Heart left ventricle (tissue), 16 donors: ENCODE measurements at regions not wholly inside any gene's neighbourhood (a gene's known extent, or its start where the extent isn't known, plus 50 kb on each side); places are given as distances from the start of the nearest gene placed in this dataset.

Source experiments
- ATAC-seq, 4 donors: fragments of 200-7000 bp; cut with Tn5 transposase; one replicate each; pipeline ENCODE4 v1.9.1; 2020 to 2022; ENCODE audit warnings: moderate library complexity in 4 of 4, mild to moderate bottlenecking in 3 of 4, moderate number of reproducible peaks in 1 of 4
- DNase-seq, 5 donors: peaks; one replicate each; pipeline ENCODE4 v3.0.0-alpha.2; 2020
- H3K27ac ChIP-seq, 12 donors: fragments of 200-600 bp; sonication (generic) in 4 of 12; one replicate each; pipeline versions ENCODE4 v1.5.0 to v1.8.0; 2016 to 2022; ENCODE audit warnings: mild to moderate bottlenecking in 2 of 12
- H3K27me3 ChIP-seq, 9 donors: fragments of 200-600 bp; sonication (generic) in 2 of 9; one replicate each; pipeline versions ENCODE4 v1.5.1 to v1.8.0; 2016 to 2022; ENCODE audit warnings: mild to moderate bottlenecking in 3 of 9
- H3K36me3 ChIP-seq, 9 donors: fragments of 200-600 bp; sonication (generic) in 2 of 9; one replicate each; pipeline versions ENCODE4 v1.5.0 to v1.8.0; 2018 to 2022; ENCODE audit warnings: mild to moderate bottlenecking in 2 of 9
- H3K4me1 ChIP-seq, 12 donors: fragments of 200-600 bp; sonication (generic) in 4 of 12; one replicate each; pipeline versions ENCODE4 v1.5.0 to v1.8.0; 2016 to 2022; ENCODE audit warnings: mild to moderate bottlenecking in 3 of 12
- H3K4me3 ChIP-seq, 12 donors: fragments of 200-600 bp; sonication (generic) in 4 of 12; one replicate each; pipeline versions ENCODE4 v1.5.0 to v1.8.0; 2017 to 2022; ENCODE audit warnings: mild to moderate bottlenecking in 9 of 12, moderate library complexity in 4 of 12
- H3K9me3 ChIP-seq, 12 donors: fragments of 200-600 bp; sonication (generic) in 4 of 12; one replicate each; pipeline versions ENCODE4 v1.5.0 to v1.8.0; 2016 to 2022; ENCODE audit warnings: mild to moderate bottlenecking in 1 of 12
- POLR2A ChIP-seq, 2 donors: fragments of 450-650 bp; IDR thresholded peaks; one replicate each; pipeline ENCODE4 v1.6.1; 2017; ENCODE audit warnings: antibody characterized with exemption in 2 of 2, mild to moderate bottlenecking in 2 of 2, moderate library complexity in 2 of 2
- WGBS, 4 donors: extraction: QIAGEN DNeasy Blood & Tissue Kit in 2 of 4; methylation state at CpG; one replicate each; pipeline versions ENCODE4 v1.1.5 to v1.1.7; 2013 to 2018; 5-methylcytosine and 5-hydroxymethylcytosine counted together
- intact Hi-C, 10 donors: fragments of 100-400 bp; cut with DNase I; formaldehyde crosslinking; loops; one replicate each; pipeline versions ENCODE4 v1.11.1 to v1.14.2; 2022
- TF ChIP-seq, protein P1 (sequence below), 12 donors: fragments of 200-600 bp; sonication (generic) in 4 of 12; IDR thresholded peaks; one replicate each; pipeline versions ENCODE4 v1.5.0 to v1.8.0; 2018 to 2022; ENCODE audit warnings: antibody characterized with exemption in 12 of 12, mild to moderate bottlenecking in 5 of 12
- donor health status: ischemic (EF 13 %, LVEDD 7.1; RV severe dilation, severe dysfunction).
- donor health status: healthy with polysubstance abuse.
- donor health status: DM: no; HTN: yes; CAD: no.
- donor health status: DM: no; HTN: no; CAD: no.
- donor health status: ischemic (EF 25% LVEDD 6.9; RV normal size, moderate dysfunction).
- donor health status: ischemic (EF 25% LVEDD 5.7; RV mildly dilated, moderate dysfunction).
- donor health status: healthy.
- donor health status: DM: yes; HTN: yes; CAD: no.
- donor health status: ischemic (EF 35%, LVEDD 5.7; RV mildly dilated, moderate dysfunction).
- donor health status: nonischemic (EF 11% LVEDD 7.7; RV severe dilation, severe dysfunction).
- donor health status: DM: yes; HTN: yes; CAD: no.
- donor health status: PGD.
- donor health status: ischemic (EF 29% LVEDD 5.4; RV normal size, mild dysfunction).
- donor health status: nonischemic (EF 23%, LVEDD 6.1; RV moderate dilation, normal function).

DNA sequence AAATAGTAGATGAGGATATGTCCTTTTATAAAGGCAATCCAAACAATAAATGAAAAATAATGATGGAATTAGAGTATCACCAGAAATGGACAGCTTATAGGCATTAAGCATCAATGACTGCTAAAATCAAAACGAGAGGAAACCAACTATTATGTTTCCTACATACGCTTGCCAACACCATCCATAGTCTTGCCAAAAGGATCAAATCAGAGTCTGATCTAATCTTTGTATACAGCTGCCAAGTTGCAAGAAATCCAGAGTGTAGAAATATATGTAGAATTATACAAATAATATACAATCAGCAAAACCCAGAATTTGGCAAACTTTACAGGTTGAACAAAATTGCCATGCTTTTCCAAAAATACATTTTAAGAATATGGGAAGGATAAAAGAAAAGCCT lies 1661.6 kb downstream of the SLITRK1 start:
- intact Hi-C loops, result no loop called here
- DNase-seq, result no peak
- WGBS, 4 donors, result 60 to 74% (median 70%) methylated on average over 2 of the region's 2 CpGs
- TF ChIP-seq, protein P1, sequence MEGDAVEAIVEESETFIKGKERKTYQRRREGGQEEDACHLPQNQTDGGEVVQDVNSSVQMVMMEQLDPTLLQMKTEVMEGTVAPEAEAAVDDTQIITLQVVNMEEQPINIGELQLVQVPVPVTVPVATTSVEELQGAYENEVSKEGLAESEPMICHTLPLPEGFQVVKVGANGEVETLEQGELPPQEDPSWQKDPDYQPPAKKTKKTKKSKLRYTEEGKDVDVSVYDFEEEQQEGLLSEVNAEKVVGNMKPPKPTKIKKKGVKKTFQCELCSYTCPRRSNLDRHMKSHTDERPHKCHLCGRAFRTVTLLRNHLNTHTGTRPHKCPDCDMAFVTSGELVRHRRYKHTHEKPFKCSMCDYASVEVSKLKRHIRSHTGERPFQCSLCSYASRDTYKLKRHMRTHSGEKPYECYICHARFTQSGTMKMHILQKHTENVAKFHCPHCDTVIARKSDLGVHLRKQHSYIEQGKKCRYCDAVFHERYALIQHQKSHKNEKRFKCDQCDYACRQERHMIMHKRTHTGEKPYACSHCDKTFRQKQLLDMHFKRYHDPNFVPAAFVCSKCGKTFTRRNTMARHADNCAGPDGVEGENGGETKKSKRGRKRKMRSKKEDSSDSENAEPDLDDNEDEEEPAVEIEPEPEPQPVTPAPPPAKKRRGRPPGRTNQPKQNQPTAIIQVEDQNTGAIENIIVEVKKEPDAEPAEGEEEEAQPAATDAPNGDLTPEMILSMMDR (IDR thresholded peaks at IDR 0.05), result no peak
- TF ChIP-seq POLR2A (IDR thresholded peaks at IDR 0.05), result no peak
- Histone ChIP-seq H3K27me3 (no peaks in the 10 kb centered on the region), H3K27ac (no peak overlapping the region), H3K4me1 (no peaks in the 10 kb centered on the region), H3K36me3 (no peaks in the 10 kb centered on the region), H3K9me3 (peaks cover 0 to 13% (median 0%) of the 10 kb centered on the region in 12 donors), H3K4me3 (no peak overlapping the region)
- ATAC-seq, result no peak

DNA sequence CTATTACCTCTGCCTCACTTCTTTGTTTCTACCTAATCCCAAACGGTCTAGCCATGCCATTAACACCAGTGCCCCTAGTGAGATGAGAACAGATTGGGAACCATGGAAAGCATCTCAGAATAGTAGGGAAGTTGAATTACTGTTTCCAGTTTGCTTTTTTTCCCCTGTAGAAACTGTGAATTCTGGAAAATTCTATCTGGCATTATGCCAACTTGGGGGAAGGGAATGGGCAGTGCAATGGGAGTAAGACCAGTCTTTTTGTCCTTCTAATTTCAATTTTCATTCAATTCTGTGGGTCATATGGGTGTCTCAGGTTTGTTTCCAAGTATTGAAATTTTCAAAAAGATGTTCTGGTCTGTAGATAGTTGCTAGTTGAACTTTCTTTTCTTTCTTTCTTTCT lies 1666.1 kb downstream of the SLITRK1 start:
- ATAC-seq, result no peak
- 33 to 64% (median 55%) methylated on average over 1 of the region's 1 CpG for WGBS, 4 donors

DNA sequence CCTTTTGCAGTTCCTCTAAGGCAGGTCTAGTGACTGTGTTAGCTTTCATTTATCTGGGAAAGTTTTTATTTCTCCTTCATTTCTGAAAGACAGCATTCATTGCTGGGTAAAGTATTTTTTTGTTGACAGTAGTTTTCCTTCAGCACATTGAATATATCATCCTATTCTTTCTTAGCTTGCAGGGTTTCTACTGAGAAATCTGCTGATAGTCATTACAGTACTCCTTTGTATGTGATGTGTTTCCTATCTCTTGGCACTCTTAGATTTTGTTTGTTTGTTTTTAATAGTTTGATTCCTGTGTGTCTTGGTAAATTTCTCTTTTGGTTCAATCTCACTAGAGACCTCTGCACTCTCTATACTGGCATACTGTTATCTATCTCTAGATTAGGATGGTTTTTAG lies 1667.9 kb downstream of the SLITRK1 start:
- no peak overlapping the region for H3K27ac ChIP-seq
- H3K4me3 ChIP-seq, result no peak overlapping the region
- no peaks in the 10 kb centered on the region for H3K27me3 ChIP-seq
- TF ChIP-seq POLR2A (IDR thresholded peaks at IDR 0.05), result no peak
- TF ChIP-seq, protein P1 (IDR thresholded peaks at IDR 0.05), result no peak
- intact Hi-C loops, result no loop called here
- H3K36me3 ChIP-seq, result no peaks in the 10 kb centered on the region
- H3K4me1 ChIP-seq, result no peaks in the 10 kb centered on the region
- ATAC-seq (no peak), DNase-seq (no peak)
- peaks cover 0 to 34% (median 15%) of the 10 kb centered on the region in 12 donors for H3K9me3 ChIP-seq

More for the DNA sequence above, 1666.1 kb downstream of the SLITRK1 start:
- H3K27ac ChIP-seq, result no peak overlapping the region
- H3K4me3 ChIP-seq, result no peak overlapping the region
- H3K9me3 ChIP-seq, result peaks cover 0 to 41% (median 15%) of the 10 kb centered on the region in 12 donors
- TF ChIP-seq, protein P1 (IDR thresholded peaks at IDR 0.05), result no peak
- TF ChIP-seq POLR2A (IDR thresholded peaks at IDR 0.05), result no peak
- intact Hi-C loops, result no loop called here
- no peaks in the 10 kb centered on the region for H3K4me1 ChIP-seq
- no peaks in the 10 kb centered on the region for H3K36me3 ChIP-seq
- DNase-seq, result no peak
- H3K27me3 ChIP-seq, result no peaks in the 10 kb centered on the region

DNA sequence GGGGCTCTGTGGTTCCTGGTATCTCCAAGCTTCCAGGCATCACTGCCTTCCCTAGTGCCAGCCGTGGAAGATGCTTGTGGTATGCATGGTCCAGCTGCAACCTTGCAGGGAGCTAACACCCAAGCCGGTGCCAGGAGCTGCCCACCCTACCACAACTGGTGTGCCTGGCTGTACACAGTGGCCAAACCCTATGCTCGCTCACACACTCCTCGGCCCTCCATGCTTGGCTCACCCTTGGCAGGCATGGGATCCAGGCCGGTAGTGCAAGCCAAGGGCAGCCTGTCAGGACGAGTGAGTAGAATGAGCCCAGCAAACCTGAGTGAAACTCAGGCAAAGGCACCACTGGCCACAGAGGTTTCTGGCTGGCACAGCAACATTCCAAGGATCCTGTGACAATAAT lies 1676.0 kb downstream of the SLITRK1 start:
- H3K4me1 ChIP-seq, result no peaks in the 10 kb centered on the region
- no peaks in the 10 kb centered on the region for H3K36me3 ChIP-seq
- intact Hi-C loops, result no loop called here
- 77 to 85% (median 82%) methylated on average over 5 to 6 of the region's 6 CpGs for WGBS, 4 donors
- DNase-seq (no peak), ATAC-seq (no peak)
- no peak overlapping the region for H3K4me3 ChIP-seq
- no peak for TF ChIP-seq POLR2A (IDR thresholded peaks at IDR 0.05)
- TF ChIP-seq, protein P1 (IDR thresholded peaks at IDR 0.05), result no peak
- no peaks in the 10 kb centered on the region for H3K27me3 ChIP-seq
- H3K9me3 ChIP-seq, result peaks cover 0 to 8% (median 0%) of the 10 kb centered on the region in 12 donors
- no peak overlapping the region for H3K27ac ChIP-seq
